NCI-H2081 (cell line): ENCODE measurements at regions not wholly inside any gene's neighbourhood (a gene's known extent, or its start where the extent isn't known, plus 50 kb on each side); places are given as distances from the start of the nearest gene placed in this dataset.
"Not testable (repeated sequence)": the region's sequence is repeated elsewhere in the genome, so short reads cannot be mapped to it uniquely, and the experiment has no call there.

Experiments used
- DNase-seq, 2 experiments: peaks; one replicate each; lab custom pipeline; 2025; lab: John Stamatoyannopoulos, UW

DNA sequence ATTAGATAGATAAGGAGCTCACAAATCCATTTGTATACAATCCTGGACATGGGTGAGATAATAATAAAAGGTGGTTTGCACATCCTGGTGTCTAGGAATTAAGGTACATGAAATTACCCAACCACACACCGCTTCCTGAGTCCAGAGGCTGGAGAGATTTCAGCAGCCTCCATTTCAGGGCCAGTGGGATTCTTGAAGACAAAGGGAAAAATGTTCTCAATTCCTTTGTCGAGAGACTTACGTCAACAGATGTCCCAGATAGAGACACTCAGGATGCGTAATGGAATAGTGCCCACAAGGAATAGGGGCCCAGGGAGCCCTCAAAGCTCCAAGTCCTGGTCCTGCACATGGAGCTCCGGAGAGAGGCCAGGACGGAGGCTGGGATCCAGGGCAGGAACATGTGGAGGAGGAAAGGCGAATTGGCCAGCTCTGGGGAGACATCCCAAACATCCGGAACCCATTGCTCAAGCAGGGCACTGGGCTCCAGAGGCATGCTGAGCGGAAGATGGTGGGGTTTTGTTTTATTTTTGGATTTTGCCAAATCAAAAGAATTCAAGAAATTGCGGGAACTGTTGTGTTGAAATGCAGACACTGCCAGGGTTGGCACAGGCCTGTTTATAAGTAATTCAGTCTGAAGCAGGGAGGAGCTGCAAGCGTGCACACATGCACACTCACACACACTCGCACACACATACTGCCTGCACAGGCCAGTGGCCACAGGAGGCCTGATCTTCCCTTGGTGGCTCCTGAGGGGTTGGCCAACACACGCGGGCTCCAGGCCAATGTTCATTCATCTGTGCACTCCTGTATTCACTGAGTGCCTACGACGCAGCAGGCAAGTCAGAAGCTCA lies 97.2 kb downstream of the NOG start:
- no peak for DNase-seq

DNA sequence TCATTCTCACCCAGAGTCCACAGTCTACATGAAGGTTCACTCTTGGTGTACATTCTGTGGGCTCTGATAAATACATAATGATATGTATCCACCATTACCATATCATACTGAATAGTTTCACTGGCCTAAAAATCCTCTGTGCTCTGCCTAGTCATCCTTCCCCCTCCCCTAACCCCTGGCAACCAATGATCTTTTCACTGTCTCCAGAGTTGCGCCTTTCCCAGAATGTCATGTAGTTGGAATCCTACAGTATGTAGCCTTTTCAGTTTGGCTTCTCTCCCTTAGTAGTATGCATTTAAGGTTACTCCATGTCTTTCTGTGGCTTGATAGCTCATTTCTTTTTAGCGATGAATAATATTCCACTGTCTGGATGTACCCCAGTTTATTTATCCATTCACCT lies 101.3 kb downstream of the NOG start:
- no peak for DNase-seq

GRCh38 chr17:56697190-56697589 lies 103.7 kb downstream of the NOG start:
- DNase-seq = no peak

- DNase-seq = no peak
Observed at GRCh38 chr17:56699186-56699894, 105.8 kb downstream of the NOG start.

DNA sequence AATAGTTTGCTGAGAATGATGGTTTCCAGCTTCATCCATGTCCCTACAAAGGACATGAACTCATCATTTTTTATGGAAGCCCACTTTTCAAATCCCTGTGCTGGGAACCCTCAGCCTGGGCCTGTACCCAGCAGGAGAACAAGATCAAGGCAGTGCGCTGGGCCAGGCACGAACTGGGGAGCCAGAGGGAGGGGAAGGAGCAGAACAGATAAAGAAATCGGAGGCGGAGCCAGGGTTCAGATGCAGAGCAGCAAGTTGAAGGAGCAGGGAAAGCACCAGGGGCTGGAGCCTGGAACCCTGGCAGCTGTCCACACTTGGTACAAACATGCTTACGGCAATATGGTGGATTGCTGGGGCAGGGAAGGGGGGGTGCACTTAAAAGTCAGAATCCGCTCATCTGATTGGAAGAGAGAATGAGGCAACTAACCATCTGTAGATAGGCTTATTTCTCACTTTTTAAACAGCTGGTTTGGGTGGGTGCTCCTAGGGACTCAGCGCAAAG lies 107.5 kb downstream of the NOG start:
- no peak for DNase-seq

DNA sequence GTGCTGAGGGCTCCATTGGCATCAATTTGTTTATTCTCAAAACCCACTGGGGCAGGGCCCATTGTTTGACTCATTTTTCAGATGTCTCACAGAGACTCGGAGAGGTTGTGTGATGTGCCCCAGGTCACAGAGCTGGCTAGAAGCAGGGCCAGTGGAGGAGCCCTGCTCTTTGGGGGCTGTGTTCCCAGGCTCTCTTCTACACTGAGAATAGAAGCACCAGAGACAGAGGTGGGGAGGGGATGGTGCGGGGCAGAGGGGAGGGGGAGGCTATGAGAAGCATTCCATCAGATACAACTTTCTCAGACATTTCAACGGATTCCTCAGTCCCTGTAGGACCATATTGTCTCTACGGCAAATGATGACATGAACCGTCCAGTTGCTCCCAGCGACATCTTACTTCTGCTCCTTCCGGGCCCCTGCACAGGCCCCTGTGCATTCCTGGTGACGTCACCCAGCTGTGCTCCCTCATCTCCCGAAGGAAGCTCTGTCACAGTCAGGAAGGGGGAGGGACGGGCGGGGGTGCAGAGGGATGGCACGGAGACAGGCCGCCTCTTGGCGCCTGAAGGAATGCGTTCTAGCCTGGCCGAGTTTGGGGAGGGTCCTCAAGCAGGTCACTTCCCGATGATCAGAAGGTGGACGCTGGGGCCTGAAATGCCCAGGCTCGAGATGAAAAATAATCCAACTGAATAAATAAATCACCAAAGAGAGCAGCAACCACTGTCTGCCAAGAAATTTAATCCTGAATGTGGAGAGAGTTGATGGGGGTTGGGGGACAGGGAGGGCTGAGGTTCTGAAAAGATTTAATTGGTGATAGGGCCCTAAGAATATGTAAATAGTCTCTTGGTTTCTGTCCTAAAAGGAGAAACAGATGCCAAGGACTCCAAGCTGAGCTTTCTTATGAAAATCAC lies 114.1 kb downstream of the NOG start:
- no peak for DNase-seq

- no peak for DNase-seq
Observed at GRCh38 chr17:56708220-56708558, 114.7 kb downstream of the NOG start.

GRCh38 chr17:56708670-56709410 lies 115.3 kb downstream of the NOG start:
- no peak for DNase-seq

GRCh38 chr17:56710986-56711385 lies 117.5 kb downstream of the NOG start:
- no peak for DNase-seq

GRCh38 chr17:56715613-56716357 lies 117.9 kb downstream of the C17orf67 start:
- peak; percentile 51 to 79 for DNase-seq

DNA sequence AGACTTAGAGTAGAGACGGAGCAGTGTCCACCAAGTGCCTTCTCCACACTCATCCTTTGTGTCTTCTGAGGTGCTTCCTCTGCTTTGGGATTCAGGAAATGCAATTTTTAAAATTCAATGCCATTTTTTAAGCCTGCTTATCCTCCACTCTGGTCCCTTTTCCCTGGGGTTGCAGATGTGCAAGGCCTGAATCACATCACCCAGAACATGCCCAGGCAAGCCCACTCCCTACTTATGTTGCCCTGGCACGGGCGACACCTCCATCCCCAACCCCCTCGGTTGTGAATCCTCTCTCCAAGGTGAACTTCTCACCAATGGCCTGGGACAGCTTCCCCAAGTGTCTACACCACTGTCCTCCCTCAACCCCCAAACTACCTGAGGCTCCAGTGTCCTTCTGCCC lies 116.2 kb downstream of the C17orf67 start:
- no peak for DNase-seq

DNA sequence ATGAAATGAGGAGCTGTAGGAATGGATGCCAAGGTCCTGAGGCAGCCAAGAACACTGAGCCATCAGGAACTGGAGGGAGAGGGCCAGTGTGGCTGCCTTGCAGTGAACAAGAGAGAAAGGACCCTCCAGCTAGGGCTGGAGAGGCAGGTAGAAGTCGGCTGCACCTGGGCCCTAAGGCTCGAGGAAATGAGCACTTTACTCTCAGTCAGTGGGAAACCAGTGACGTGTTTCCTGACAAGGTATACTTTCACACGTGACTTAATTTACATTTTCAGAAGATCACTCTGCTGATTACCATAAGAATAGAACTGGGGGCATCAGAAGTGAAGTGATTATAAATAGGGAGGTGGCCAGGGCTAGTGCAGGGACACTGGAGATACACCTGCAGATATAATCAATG lies 115.2 kb downstream of the C17orf67 start:
- no peak for DNase-seq

DNA sequence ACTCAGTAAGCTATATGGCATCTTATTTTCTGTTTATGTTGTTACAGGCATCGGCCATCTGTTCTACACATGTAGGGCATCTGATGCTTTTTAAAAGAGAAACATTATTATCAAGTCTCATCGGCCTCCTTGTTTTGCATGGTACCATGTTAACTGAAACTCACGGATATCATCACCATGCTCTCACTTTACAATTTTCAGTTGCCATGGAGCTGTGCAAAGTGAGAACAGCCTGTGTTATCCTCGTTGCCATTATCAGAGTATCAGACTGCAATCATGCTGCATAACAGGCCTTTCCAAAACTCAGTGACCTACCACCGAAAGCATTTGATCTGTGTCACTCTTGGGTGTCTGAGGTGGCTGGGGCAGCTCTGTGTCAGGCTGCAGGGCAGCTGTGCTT lies 110.3 kb downstream of the C17orf67 start:
- DNase-seq = no peak

DNA sequence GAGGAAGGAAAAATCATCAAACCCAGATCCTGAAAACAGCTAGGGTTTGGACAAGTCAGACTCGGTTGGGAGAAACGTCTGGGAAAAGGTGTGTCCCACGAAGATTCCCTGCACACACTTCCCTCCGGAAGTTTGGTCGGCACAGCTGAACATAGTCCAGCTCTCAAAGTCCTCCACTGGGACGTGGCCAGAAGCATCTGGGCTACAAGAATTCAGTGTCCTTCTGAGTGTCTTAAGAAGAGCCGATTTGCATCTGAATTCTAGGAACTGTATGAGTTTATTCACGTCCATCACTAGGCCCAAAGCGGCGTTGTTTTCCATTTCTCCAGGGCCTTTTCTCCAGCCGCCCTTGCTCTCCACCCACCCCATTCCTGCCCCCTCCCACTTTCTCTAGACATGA lies 109.1 kb downstream of the C17orf67 start:
- no peak for DNase-seq

- DNase-seq = no peak
Observed at GRCh38 chr17:56725144-56725543, 108.6 kb downstream of the C17orf67 start.

- no peak for DNase-seq
Observed at GRCh38 chr17:56727876-56728617, 105.7 kb downstream of the C17orf67 start.

GRCh38 chr17:56731096-56731495 lies 102.6 kb downstream of the C17orf67 start:
- not testable (repeated sequence) for DNase-seq

GRCh38 chr17:56733833-56734232 lies 99.9 kb downstream of the C17orf67 start:
- no peak for DNase-seq

- no peak for DNase-seq
Observed at GRCh38 chr17:56735842-56736241, 97.9 kb downstream of the C17orf67 start.
